ENCODE measurements at regions not wholly inside any gene's neighbourhood (a gene's known extent, or its start where the extent isn't known, plus 50 kb on each side); places are given as distances from the start of the nearest gene placed in this dataset.
A peak's percentile ranks its signal among the peaks of the same experiment; 100 is the strongest.

- DNase-seq: no peak
Measured at GRCh38 chr12:91968076-91968776, 177.4 kb downstream of the BTG1 start.

GRCh38 chr12:91967590-91967989 is 178.1 kb downstream of the BTG1 start:
- no peak for DNase-seq

GRCh38 chr12:91965781-91966180 is 179.9 kb downstream of the BTG1 start:
- DNase-seq: no peak

- DNase-seq: no peak
Measured at GRCh38 chr12:91964501-91964900, 181.1 kb downstream of the BTG1 start.

GRCh38 chr12:91959220-91959619 is 186.4 kb downstream of the BTG1 start:
- DNase-seq: no peak

- DNase-seq: no peak
Measured at GRCh38 chr12:91958816-91959215, 186.8 kb downstream of the BTG1 start.

GRCh38 chr12:91954747-91955146 is 190.9 kb downstream of the BTG1 start:
- DNase-seq: no peak

- no peak for DNase-seq
Measured at GRCh38 chr12:91954326-91954725, 191.3 kb downstream of the BTG1 start.

GRCh38 chr12:91952916-91953315 is 192.7 kb downstream of the BTG1 start:
- no peak for DNase-seq

GRCh38 chr12:91951571-91951970 is 194.1 kb downstream of the BTG1 start:
- peak in 1 of 51 donors; percentile 1 for DNase-seq

GRCh38 chr12:91948504-91948903 is 197.1 kb downstream of the BTG1 start:
- DNase-seq: no peak

GRCh38 chr12:91947459-91947858 is 198.2 kb downstream of the BTG1 start:
- DNase-seq: no peak

- no peak for DNase-seq
Measured at GRCh38 chr12:91944637-91945036, 201.0 kb downstream of the BTG1 start.

- DNase-seq: no peak
Measured at GRCh38 chr12:91940826-91941570, 204.6 kb downstream of the BTG1 start.

GRCh38 chr12:91940322-91940721 is 205.3 kb downstream of the BTG1 start:
- DNase-seq: no peak

GRCh38 chr12:91937706-91938105 is 207.9 kb downstream of the BTG1 start:
- DNase-seq: no peak

GRCh38 chr12:91937009-91937408 is 208.6 kb downstream of the BTG1 start:
- DNase-seq: no peak

GRCh38 chr12:91935296-91935695 is 210.3 kb downstream of the BTG1 start:
- peak in 1 of 51 donors; percentile 17 for DNase-seq

GRCh38 chr12:91931111-91931510 is 214.5 kb downstream of the BTG1 start:
- DNase-seq: no peak

GRCh38 chr12:91928501-91928900 is 217.1 kb downstream of the BTG1 start:
- no peak for DNase-seq

- no peak for DNase-seq
Measured at GRCh38 chr12:91926848-91927247, 218.8 kb downstream of the BTG1 start.

- DNase-seq: no peak
Measured at GRCh38 chr12:91924827-91925226, 220.8 kb downstream of the BTG1 start.

GRCh38 chr12:91923864-91924263 is 221.8 kb downstream of the BTG1 start:
- peak in 1 of 51 donors; percentile 0 for DNase-seq
